ENCODE measurements at regions not wholly inside any gene's neighbourhood (a gene's known extent, or its start where the extent isn't known, plus 50 kb on each side); places are given as distances from the start of the nearest gene placed in this dataset.

DNA sequence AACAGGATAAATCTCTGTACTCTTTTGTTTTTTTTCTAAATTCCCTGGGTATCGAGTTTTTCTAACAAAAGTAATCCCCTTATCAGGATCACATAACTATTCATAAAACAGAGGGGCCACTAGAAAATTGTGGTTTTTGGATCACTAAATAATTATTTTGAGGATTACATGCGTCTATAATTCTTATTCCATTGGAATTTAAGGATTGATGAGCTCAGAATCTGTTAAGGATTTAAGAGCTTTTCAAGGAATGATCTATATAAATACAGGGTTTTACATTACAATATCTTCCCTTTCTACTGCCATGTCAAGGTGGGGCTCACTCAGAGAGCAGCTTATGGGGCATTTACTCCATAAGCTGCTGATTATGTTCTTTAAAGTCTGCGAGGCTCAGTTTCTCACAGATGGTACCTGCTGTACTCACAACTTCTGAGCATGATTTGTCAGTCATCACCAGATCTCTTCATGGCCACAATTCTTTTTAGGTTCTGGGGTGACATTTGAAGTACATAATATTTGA is 449.8 kb downstream of the PCDH17 start:
- TF ChIP-seq, protein P1, sequence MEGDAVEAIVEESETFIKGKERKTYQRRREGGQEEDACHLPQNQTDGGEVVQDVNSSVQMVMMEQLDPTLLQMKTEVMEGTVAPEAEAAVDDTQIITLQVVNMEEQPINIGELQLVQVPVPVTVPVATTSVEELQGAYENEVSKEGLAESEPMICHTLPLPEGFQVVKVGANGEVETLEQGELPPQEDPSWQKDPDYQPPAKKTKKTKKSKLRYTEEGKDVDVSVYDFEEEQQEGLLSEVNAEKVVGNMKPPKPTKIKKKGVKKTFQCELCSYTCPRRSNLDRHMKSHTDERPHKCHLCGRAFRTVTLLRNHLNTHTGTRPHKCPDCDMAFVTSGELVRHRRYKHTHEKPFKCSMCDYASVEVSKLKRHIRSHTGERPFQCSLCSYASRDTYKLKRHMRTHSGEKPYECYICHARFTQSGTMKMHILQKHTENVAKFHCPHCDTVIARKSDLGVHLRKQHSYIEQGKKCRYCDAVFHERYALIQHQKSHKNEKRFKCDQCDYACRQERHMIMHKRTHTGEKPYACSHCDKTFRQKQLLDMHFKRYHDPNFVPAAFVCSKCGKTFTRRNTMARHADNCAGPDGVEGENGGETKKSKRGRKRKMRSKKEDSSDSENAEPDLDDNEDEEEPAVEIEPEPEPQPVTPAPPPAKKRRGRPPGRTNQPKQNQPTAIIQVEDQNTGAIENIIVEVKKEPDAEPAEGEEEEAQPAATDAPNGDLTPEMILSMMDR (IDR thresholded peaks at IDR 0.05; ENCODE audit: low read depth, low read length, missing input control): no peak
- TF ChIP-seq SP1 (IDR thresholded peaks at IDR 0.05) (no peak), GABPA (IDR thresholded peaks at IDR 0.05 in 1 of 2, conservative IDR thresholded peaks at IDR 0.05 in 1 of 2) (no peak), RAD21 (IDR thresholded peaks at IDR 0.05) (no peak), JUND (IDR thresholded peaks at IDR 0.05) (no peak), YY1 (IDR thresholded peaks at IDR 0.05) (no peak)
- TF ChIP-seq, protein P2, sequence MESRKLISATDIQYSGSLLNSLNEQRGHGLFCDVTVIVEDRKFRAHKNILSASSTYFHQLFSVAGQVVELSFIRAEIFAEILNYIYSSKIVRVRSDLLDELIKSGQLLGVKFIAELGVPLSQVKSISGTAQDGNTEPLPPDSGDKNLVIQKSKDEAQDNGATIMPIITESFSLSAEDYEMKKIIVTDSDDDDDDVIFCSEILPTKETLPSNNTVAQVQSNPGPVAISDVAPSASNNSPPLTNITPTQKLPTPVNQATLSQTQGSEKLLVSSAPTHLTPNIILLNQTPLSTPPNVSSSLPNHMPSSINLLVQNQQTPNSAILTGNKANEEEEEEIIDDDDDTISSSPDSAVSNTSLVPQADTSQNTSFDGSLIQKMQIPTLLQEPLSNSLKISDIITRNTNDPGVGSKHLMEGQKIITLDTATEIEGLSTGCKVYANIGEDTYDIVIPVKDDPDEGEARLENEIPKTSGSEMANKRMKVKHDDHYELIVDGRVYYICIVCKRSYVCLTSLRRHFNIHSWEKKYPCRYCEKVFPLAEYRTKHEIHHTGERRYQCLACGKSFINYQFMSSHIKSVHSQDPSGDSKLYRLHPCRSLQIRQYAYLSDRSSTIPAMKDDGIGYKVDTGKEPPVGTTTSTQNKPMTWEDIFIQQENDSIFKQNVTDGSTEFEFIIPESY (IDR thresholded peaks at IDR 0.05): no peak
- TF ChIP-seq, protein P3, sequence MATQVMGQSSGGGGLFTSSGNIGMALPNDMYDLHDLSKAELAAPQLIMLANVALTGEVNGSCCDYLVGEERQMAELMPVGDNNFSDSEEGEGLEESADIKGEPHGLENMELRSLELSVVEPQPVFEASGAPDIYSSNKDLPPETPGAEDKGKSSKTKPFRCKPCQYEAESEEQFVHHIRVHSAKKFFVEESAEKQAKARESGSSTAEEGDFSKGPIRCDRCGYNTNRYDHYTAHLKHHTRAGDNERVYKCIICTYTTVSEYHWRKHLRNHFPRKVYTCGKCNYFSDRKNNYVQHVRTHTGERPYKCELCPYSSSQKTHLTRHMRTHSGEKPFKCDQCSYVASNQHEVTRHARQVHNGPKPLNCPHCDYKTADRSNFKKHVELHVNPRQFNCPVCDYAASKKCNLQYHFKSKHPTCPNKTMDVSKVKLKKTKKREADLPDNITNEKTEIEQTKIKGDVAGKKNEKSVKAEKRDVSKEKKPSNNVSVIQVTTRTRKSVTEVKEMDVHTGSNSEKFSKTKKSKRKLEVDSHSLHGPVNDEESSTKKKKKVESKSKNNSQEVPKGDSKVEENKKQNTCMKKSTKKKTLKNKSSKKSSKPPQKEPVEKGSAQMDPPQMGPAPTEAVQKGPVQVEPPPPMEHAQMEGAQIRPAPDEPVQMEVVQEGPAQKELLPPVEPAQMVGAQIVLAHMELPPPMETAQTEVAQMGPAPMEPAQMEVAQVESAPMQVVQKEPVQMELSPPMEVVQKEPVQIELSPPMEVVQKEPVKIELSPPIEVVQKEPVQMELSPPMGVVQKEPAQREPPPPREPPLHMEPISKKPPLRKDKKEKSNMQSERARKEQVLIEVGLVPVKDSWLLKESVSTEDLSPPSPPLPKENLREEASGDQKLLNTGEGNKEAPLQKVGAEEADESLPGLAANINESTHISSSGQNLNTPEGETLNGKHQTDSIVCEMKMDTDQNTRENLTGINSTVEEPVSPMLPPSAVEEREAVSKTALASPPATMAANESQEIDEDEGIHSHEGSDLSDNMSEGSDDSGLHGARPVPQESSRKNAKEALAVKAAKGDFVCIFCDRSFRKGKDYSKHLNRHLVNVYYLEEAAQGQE (IDR thresholded peaks at IDR 0.05): no peak
